NT2/D1 (cell line): ENCODE measurements at regions not wholly inside any gene's neighbourhood (a gene's known extent, or its start where the extent isn't known, plus 50 kb on each side); places are given as distances from the start of the nearest gene placed in this dataset.

Experiments used
- SUZ12 ChIP-seq: IDR thresholded peaks from 2 replicates; pipeline ENCODE4 v1.6.1; 2011; ENCODE audit not compliant: insufficient read length, insufficient read depth; ENCODE audit errors: extremely low read depth
- YY1 ChIP-seq: IDR thresholded peaks from 2 replicates; pipeline ENCODE4 v1.6.1; 2011; ENCODE audit not compliant: insufficient read length, insufficient read depth
- ZNF274 ChIP-seq: IDR thresholded peaks from 2 replicates; pipeline ENCODE4 v1.6.1; 2011; ENCODE audit warnings: mild to moderate bottlenecking, low read depth, low read length

- TF ChIP-seq YY1 (no peak), ZNF274 (no peak), SUZ12 (no peak)
These were observed 311.0 kb downstream of the GPAM start for GRCh38 chr10:111872591-111872990.
